GM12878 (cell line): ENCODE measurements at regions not wholly inside any gene's neighbourhood (a gene's known extent, or its start where the extent isn't known, plus 50 kb on each side); places are given as distances from the start of the nearest gene placed in this dataset.

Source experiments
- BCLAF1 ChIP-seq: fragments of 450-650 bp; IDR thresholded peaks from 2 replicates; pipeline ENCODE4 v1.6.1; 2017; ENCODE audit warnings: antibody characterized with exemption, mild to moderate bottlenecking, moderate library complexity
- CEBPZ ChIP-seq: fragments of 150-350 bp; IDR thresholded peaks from 2 replicates; pipeline ENCODE4 v1.6.1; 2016; ENCODE audit warnings: low read depth, low read length
- EED ChIP-seq: sonication (generic); IDR thresholded peaks from 2 replicates; pipeline ENCODE4 v1.6.1; 2016; ENCODE audit warnings: antibody characterized with exemption, low read depth
- ETV6 ChIP-seq, 2 experiments: fragments of 450-650 bp in 1 of 2; IDR thresholded peaks in 1 of 2; conservative IDR thresholded peaks in 1 of 2; 2 replicates each; pipeline ENCODE4 v1.6.1; 2014; ENCODE audit warnings: antibody characterized with exemption in 1 of 2, borderline replicate concordance in 1 of 2, low read depth in 1 of 2, mild to moderate bottlenecking in 1 of 2, moderate library complexity in 1 of 2
- NFIC ChIP-seq: IDR thresholded peaks from 2 replicates; pipeline ENCODE4 v1.6.1; 2012; ENCODE audit warnings: low read depth, mild to moderate bottlenecking, inconsistent platforms, low read length, moderate library complexity
- TCF12 ChIP-seq: IDR thresholded peaks from 2 replicates; pipeline ENCODE4 v1.6.1; 2011; ENCODE audit warnings: low read depth, mild to moderate bottlenecking, low read length
- USF1 ChIP-seq: IDR thresholded peaks from 2 replicates; pipeline ENCODE4 v1.6.1; 2011; ENCODE audit warnings: borderline replicate concordance, low read depth, mild to moderate bottlenecking, moderate library complexity, mixed read lengths, low read length; ENCODE audit not compliant: insufficient read depth; ENCODE audit errors: extremely low read length

- TF ChIP-seq USF1, result no peak
- TF ChIP-seq NFIC, result no peak
- no peak for TF ChIP-seq CEBPZ
- TF ChIP-seq ETV6 (conservative IDR thresholded peaks at IDR 0.05 in 1 of 2, IDR thresholded peaks at IDR 0.05 in 1 of 2; ENCODE audit: borderline replicate concordance in 1 of 2, low read depth in 1 of 2), result no peak
- TF ChIP-seq TCF12, result no peak
- no peak for TF ChIP-seq BCLAF1
- TF ChIP-seq EED, result no peak
These were observed 89.8 kb downstream of the BTG1 start (continued) for GRCh38 chr12:92055877-92056276.
